Nephron (organoid): ENCODE measurements at regions not wholly inside any gene's neighbourhood (a gene's known extent, or its start where the extent isn't known, plus 50 kb on each side); places are given as distances from the start of the nearest gene placed in this dataset.

Source experiments
- H3K27ac Mint-ChIP-seq, 3 experiments: 2 replicates each; pipeline ENCODE4 v1.8.0; 2020; ENCODE audit warnings: mixed read lengths in 3 of 3, mild to moderate bottlenecking in 2 of 3, moderate library complexity in 1 of 3
- H3K27me3 Mint-ChIP-seq: 2 replicates; pipeline ENCODE4 v1.8.0; 2021; ENCODE audit warnings: low read depth, mild to moderate bottlenecking, moderate library complexity, mixed read lengths
- H3K36me3 Mint-ChIP-seq: 2 replicates; pipeline ENCODE4 v1.8.0; 2020; ENCODE audit warnings: low read depth, mixed read lengths
- H3K4me1 Mint-ChIP-seq: 2 replicates; pipeline ENCODE4 v1.8.0; 2020; ENCODE audit warnings: mixed read lengths
- H3K4me3 Mint-ChIP-seq, 3 experiments: 2 replicates each; pipeline ENCODE4 v1.8.0; 2020; ENCODE audit warnings: mild to moderate bottlenecking in 3 of 3, mixed read lengths in 3 of 3, moderate library complexity in 2 of 3
- H3K9me3 Mint-ChIP-seq: 2 replicates; pipeline ENCODE4 v1.8.0; 2020; ENCODE audit warnings: mixed read lengths
- CTCF ChIP-seq, 3 experiments: fragments of 200-600 bp; sonication (generic); IDR thresholded peaks; one replicate each; pipeline ENCODE4 v1.5.0; 2021; ENCODE audit warnings: antibody characterized with exemption in 3 of 3; ENCODE audit not compliant: unreplicated experiment in 3 of 3

GRCh38 chr6:113610377-113610988, 246.7 kb upstream of the MARCKS start:
- H3K4me3 Mint-ChIP-seq = no peak overlapping the region
- no peaks in the 10 kb centered on the region for H3K27me3 Mint-ChIP-seq
- no peaks in the 10 kb centered on the region for H3K9me3 Mint-ChIP-seq
- no peaks in the 10 kb centered on the region for H3K36me3 Mint-ChIP-seq
- no peak for TF ChIP-seq CTCF (IDR thresholded peaks at IDR 0.05; ENCODE audit: unreplicated experiment in 3 of 3)
- peak overlapping the region; percentile 52 to 87 (median 66) for H3K27ac Mint-ChIP-seq
- peaks cover 21% of the 10 kb centered on the region for H3K4me1 Mint-ChIP-seq

- Mint-ChIP-seq H3K27me3 (no peaks in the 10 kb centered on the region), H3K9me3 (no peaks in the 10 kb centered on the region), H3K27ac (no peak overlapping the region), H3K4me3 (no peak overlapping the region), H3K36me3 (no peaks in the 10 kb centered on the region), H3K4me1 (peaks cover 3% of the 10 kb centered on the region)
- TF ChIP-seq CTCF (IDR thresholded peaks at IDR 0.05; ENCODE audit: unreplicated experiment in 3 of 3) = no peak
Measured at GRCh38 chr6:113616701-113617274, 240.4 kb upstream of the MARCKS start.

- Mint-ChIP-seq H3K4me1 (peaks cover 10% of the 10 kb centered on the region), H3K4me3 (no peak overlapping the region), H3K36me3 (no peaks in the 10 kb centered on the region), H3K9me3 (no peaks in the 10 kb centered on the region), H3K27me3 (no peaks in the 10 kb centered on the region), H3K27ac (no peak overlapping the region)
- no peak for TF ChIP-seq CTCF (IDR thresholded peaks at IDR 0.05; ENCODE audit: unreplicated experiment in 3 of 3)
Measured at GRCh38 chr6:113619077-113619476, 238.1 kb upstream of the MARCKS start.

GRCh38 chr6:113620386-113620785, 236.8 kb upstream of the MARCKS start:
- peaks cover 10% of the 10 kb centered on the region for H3K4me1 Mint-ChIP-seq
- H3K36me3 Mint-ChIP-seq = no peaks in the 10 kb centered on the region
- H3K4me3 Mint-ChIP-seq = no peak overlapping the region
- H3K9me3 Mint-ChIP-seq = no peaks in the 10 kb centered on the region
- H3K27ac Mint-ChIP-seq = no peak overlapping the region
- no peak for TF ChIP-seq CTCF (IDR thresholded peaks at IDR 0.05; ENCODE audit: unreplicated experiment in 3 of 3)
- no peaks in the 10 kb centered on the region for H3K27me3 Mint-ChIP-seq

GRCh38 chr6:113622254-113622653, 234.9 kb upstream of the MARCKS start:
- Mint-ChIP-seq H3K9me3 (no peaks in the 10 kb centered on the region), H3K4me1 (peaks cover 10% of the 10 kb centered on the region), H3K27ac (peak overlapping the region in 2 of 3 experiments; percentile 22 to 34), H3K27me3 (no peaks in the 10 kb centered on the region), H3K36me3 (no peaks in the 10 kb centered on the region), H3K4me3 (no peak overlapping the region)
- no peak for TF ChIP-seq CTCF (IDR thresholded peaks at IDR 0.05; ENCODE audit: unreplicated experiment in 3 of 3)

- no peaks in the 10 kb centered on the region for H3K36me3 Mint-ChIP-seq
- TF ChIP-seq CTCF (IDR thresholded peaks at IDR 0.05; ENCODE audit: unreplicated experiment in 3 of 3) = no peak
- peak overlapping the region; percentile 4 to 22 (median 13) for H3K27ac Mint-ChIP-seq
- H3K27me3 Mint-ChIP-seq = no peaks in the 10 kb centered on the region
- no peaks in the 10 kb centered on the region for H3K9me3 Mint-ChIP-seq
- peaks cover 10% of the 10 kb centered on the region for H3K4me1 Mint-ChIP-seq
- H3K4me3 Mint-ChIP-seq = no peak overlapping the region
Measured at GRCh38 chr6:113623129-113623528, 234.0 kb upstream of the MARCKS start.
